HepG2 (cell line): ENCODE measurements at regions not wholly inside any gene's neighbourhood (a gene's known extent, or its start where the extent isn't known, plus 50 kb on each side); places are given as distances from the start of the nearest gene placed in this dataset.

ENCODE experiments used
- CTCF ChIP-seq: sonication (generic); formaldehyde crosslinking; IDR thresholded peaks from 2 replicates; pipeline ENCODE4 v1.5.0; 2020; ENCODE audit warnings: mild to moderate bottlenecking, missing genetic modification reagents, moderate library complexity
- DDIT3 ChIP-seq: sonication (generic); formaldehyde crosslinking; IDR thresholded peaks from 2 replicates; pipeline ENCODE4 v1.4.0; 2020; ENCODE audit warnings: mild to moderate bottlenecking, missing genetic modification reagents
- ETS1 ChIP-seq: sonication (generic); formaldehyde crosslinking; IDR thresholded peaks from 2 replicates; pipeline ENCODE4 v1.4.0; 2020; ENCODE audit warnings: missing genetic modification reagents
- NFYB ChIP-seq: sonication (generic); formaldehyde crosslinking; IDR thresholded peaks from 2 replicates; pipeline ENCODE4 v1.4.0; 2020; ENCODE audit warnings: missing genetic modification reagents
- ZNF589 ChIP-seq: sonication (generic); formaldehyde crosslinking; conservative IDR thresholded peaks from 2 replicates; pipeline ENCODE4 v1.8.0; 2022; ENCODE audit warnings: mild to moderate bottlenecking, moderate library complexity, missing genetic modification reagents

- TF ChIP-seq NFYB (CRISPR knock-in tag) (no peak), DDIT3 (CRISPR knock-in tag) (no peak), ETS1 (no peak), ZNF589 (CRISPR knock-in tag) (no peak), CTCF (CRISPR knock-in tag) (no peak)
Measured at GRCh38 chr18:68478246-68478645, 236.7 kb downstream of the TMX3 start.
